Ascending aorta (tissue), 2 donors: ENCODE measurements at regions not wholly inside any gene's neighbourhood (a gene's known extent, or its start where the extent isn't known, plus 50 kb on each side); places are given as distances from the start of the nearest gene placed in this dataset.

Experiments
- DNase-seq, 2 donors: peaks; one replicate each; pipeline ENCODE4 v3.0.0-alpha.2; 2019; ENCODE audit warnings: low spot score in 2 of 2
- H3K27ac ChIP-seq, 2 donors: fragments of 200-600 bp; sonication (generic); one replicate each; pipeline ENCODE4 v1.5.1; 2016 to 2017; ENCODE audit warnings: mild to moderate bottlenecking in 1 of 2
- H3K27me3 ChIP-seq: fragments of 200-600 bp; sonication (generic); one replicate; pipeline ENCODE4 v1.5.1; 2017
- H3K36me3 ChIP-seq, 2 donors: fragments of 200-600 bp; sonication (generic); one replicate each; pipeline ENCODE4 v1.5.1; 2016
- H3K4me1 ChIP-seq, 2 donors: fragments of 200-600 bp; sonication (generic); one replicate each; pipeline ENCODE4 v1.5.1; 2016 to 2017; ENCODE audit warnings: mild to moderate bottlenecking in 1 of 2
- H3K4me3 ChIP-seq, 2 donors: fragments of 200-600 bp; sonication (generic); one replicate each; pipeline ENCODE4 v1.5.1; 2016 to 2017; ENCODE audit warnings: mild to moderate bottlenecking in 1 of 2
- H3K9me3 ChIP-seq, 2 donors: fragments of 200-600 bp; sonication (generic); one replicate each; pipeline ENCODE4 v1.5.1; 2016
- CTCF ChIP-seq, 3 experiments: fragments of 200-600 bp in 2 of 3; fragments of 450-650 bp in 1 of 3; sonication (generic) in 2 of 3; IDR thresholded peaks; one replicate each; pipeline ENCODE4 v1.5.1; 2016 to 2019; ENCODE audit warnings: antibody characterized with exemption in 3 of 3, mild to moderate bottlenecking in 1 of 3, moderate library complexity in 1 of 3
- intact Hi-C: fragments of 100-400 bp; cut with DNase I; formaldehyde crosslinking; loops from one replicate; pipeline ENCODE4 v1.15.1; 2023

GRCh38 chr10:111972109-111972508 lies 211.5 kb downstream of the GPAM start:
- Histone ChIP-seq H3K9me3 (no peaks in the 10 kb centered on the region), H3K36me3 (no peaks in the 10 kb centered on the region), H3K27ac (no peak overlapping the region), H3K27me3 (no peaks in the 10 kb centered on the region), H3K4me1 (no peaks in the 10 kb centered on the region), H3K4me3 (no peak overlapping the region)
- no peak for TF ChIP-seq CTCF (IDR thresholded peaks at IDR 0.05)
- intact Hi-C loops = no loop called here
- no peak for DNase-seq

GRCh38 chr10:111973306-111973705 lies 210.3 kb downstream of the GPAM start:
- intact Hi-C loops = no loop called here
- H3K9me3 ChIP-seq = no peaks in the 10 kb centered on the region
- H3K27ac ChIP-seq = no peak overlapping the region
- H3K36me3 ChIP-seq = no peaks in the 10 kb centered on the region
- no peak for DNase-seq
- H3K4me1 ChIP-seq = no peaks in the 10 kb centered on the region
- TF ChIP-seq CTCF (IDR thresholded peaks at IDR 0.05) = no peak
- H3K27me3 ChIP-seq = no peaks in the 10 kb centered on the region
- no peak overlapping the region for H3K4me3 ChIP-seq

GRCh38 chr10:111973826-111974225 lies 209.7 kb downstream of the GPAM start:
- Histone ChIP-seq H3K36me3 (no peaks in the 10 kb centered on the region), H3K27me3 (no peaks in the 10 kb centered on the region), H3K9me3 (no peaks in the 10 kb centered on the region), H3K4me1 (no peaks in the 10 kb centered on the region), H3K27ac (no peak overlapping the region), H3K4me3 (no peak overlapping the region)
- no peak for DNase-seq
- TF ChIP-seq CTCF (IDR thresholded peaks at IDR 0.05) = no peak
- intact Hi-C loops = no loop called here

- Histone ChIP-seq H3K9me3 (no peaks in the 10 kb centered on the region), H3K36me3 (no peaks in the 10 kb centered on the region), H3K4me3 (no peak overlapping the region), H3K27ac (no peak overlapping the region), H3K27me3 (no peaks in the 10 kb centered on the region), H3K4me1 (no peaks in the 10 kb centered on the region)
- no peak for DNase-seq
- no peak for TF ChIP-seq CTCF (IDR thresholded peaks at IDR 0.05)
- intact Hi-C loops = no loop called here
Observed at GRCh38 chr10:111974325-111974724, 209.2 kb downstream of the GPAM start.

- Histone ChIP-seq H3K9me3 (no peaks in the 10 kb centered on the region), H3K4me1 (no peaks in the 10 kb centered on the region), H3K4me3 (no peak overlapping the region), H3K27me3 (no peaks in the 10 kb centered on the region), H3K27ac (no peak overlapping the region), H3K36me3 (no peaks in the 10 kb centered on the region)
- no peak for TF ChIP-seq CTCF (IDR thresholded peaks at IDR 0.05)
- intact Hi-C loops = no loop called here
- DNase-seq = no peak
Observed at GRCh38 chr10:111976557-111976956, 207.0 kb downstream of the GPAM start.

- intact Hi-C loops = no loop called here
- Histone ChIP-seq H3K4me1 (no peaks in the 10 kb centered on the region), H3K27me3 (no peaks in the 10 kb centered on the region), H3K27ac (no peak overlapping the region), H3K9me3 (no peaks in the 10 kb centered on the region), H3K36me3 (no peaks in the 10 kb centered on the region), H3K4me3 (no peak overlapping the region)
- no peak for DNase-seq
- no peak for TF ChIP-seq CTCF (IDR thresholded peaks at IDR 0.05)
Observed at GRCh38 chr10:111984057-111984456, 199.5 kb downstream of the GPAM start.
